HG03097 (cell line): ENCODE measurements at regions not wholly inside any gene's neighbourhood (a gene's known extent, or its start where the extent isn't known, plus 50 kb on each side); places are given as distances from the start of the nearest gene placed in this dataset.

Experiments used
- ATAC-seq: cut with Tn5 transposase; IDR thresholded peaks from one replicate; pipeline ENCODE4 v1.9.1; 2021; ENCODE audit not compliant: unreplicated experiment, low FRiP score

GRCh38 chr5:93184041-93184440 lies 397.0 kb downstream of the NR2F1-AS1 start:
- no peak for ATAC-seq

GRCh38 chr5:93179466-93179865 lies 401.6 kb downstream of the NR2F1-AS1 start:
- no peak for ATAC-seq

- ATAC-seq: no peak
These were observed 406.1 kb downstream of the NR2F1-AS1 start for GRCh38 chr5:93174930-93175329.

GRCh38 chr5:93165559-93165958 lies 415.5 kb downstream of the NR2F1-AS1 start:
- no peak for ATAC-seq

GRCh38 chr5:93164690-93165089 lies 416.3 kb downstream of the NR2F1-AS1 start:
- no peak for ATAC-seq

GRCh38 chr5:93163010-93163663 lies 417.9 kb downstream of the NR2F1-AS1 start:
- no peak for ATAC-seq

- ATAC-seq: no peak
These were observed 419.1 kb downstream of the NR2F1-AS1 start for GRCh38 chr5:93161661-93162654.

GRCh38 chr5:93158841-93159240 lies 422.2 kb downstream of the NR2F1-AS1 start:
- ATAC-seq: no peak

GRCh38 chr5:93156566-93156965 lies 424.5 kb downstream of the NR2F1-AS1 start:
- ATAC-seq: no peak

- ATAC-seq: no peak
These were observed 426.5 kb downstream of the NR2F1-AS1 start for GRCh38 chr5:93154535-93154934.

- no peak for ATAC-seq
These were observed 427.6 kb downstream of the NR2F1-AS1 start for GRCh38 chr5:93153461-93153860.

- no peak for ATAC-seq
These were observed 429.1 kb downstream of the NR2F1-AS1 start for GRCh38 chr5:93151896-93152295.

GRCh38 chr5:93151121-93151520 lies 429.9 kb downstream of the NR2F1-AS1 start:
- ATAC-seq: no peak

- no peak for ATAC-seq
These were observed 430.6 kb downstream of the NR2F1-AS1 start for GRCh38 chr5:93150311-93151012.

- ATAC-seq: no peak
These were observed 435.3 kb downstream of the NR2F1-AS1 start for GRCh38 chr5:93145767-93146166.

GRCh38 chr5:93145019-93145418 lies 436.0 kb downstream of the NR2F1-AS1 start:
- no peak for ATAC-seq

GRCh38 chr5:93141969-93142368 lies 439.1 kb downstream of the NR2F1-AS1 start:
- no peak for ATAC-seq

GRCh38 chr5:93130624-93131490 lies 450.2 kb downstream of the NR2F1-AS1 start:
- no peak for ATAC-seq

GRCh38 chr5:93126634-93127033 lies 454.4 kb downstream of the NR2F1-AS1 start:
- no peak for ATAC-seq

- no peak for ATAC-seq
These were observed 457.9 kb downstream of the NR2F1-AS1 start for GRCh38 chr5:93123127-93123526.
